ENCODE measurements at regions not wholly inside any gene's neighbourhood (a gene's known extent, or its start where the extent isn't known, plus 50 kb on each side); places are given as distances from the start of the nearest gene placed in this dataset.
"Not testable (repeated sequence)": the region's sequence is repeated elsewhere in the genome, so short reads cannot be mapped to it uniquely, and the experiment has no call there.

DNA sequence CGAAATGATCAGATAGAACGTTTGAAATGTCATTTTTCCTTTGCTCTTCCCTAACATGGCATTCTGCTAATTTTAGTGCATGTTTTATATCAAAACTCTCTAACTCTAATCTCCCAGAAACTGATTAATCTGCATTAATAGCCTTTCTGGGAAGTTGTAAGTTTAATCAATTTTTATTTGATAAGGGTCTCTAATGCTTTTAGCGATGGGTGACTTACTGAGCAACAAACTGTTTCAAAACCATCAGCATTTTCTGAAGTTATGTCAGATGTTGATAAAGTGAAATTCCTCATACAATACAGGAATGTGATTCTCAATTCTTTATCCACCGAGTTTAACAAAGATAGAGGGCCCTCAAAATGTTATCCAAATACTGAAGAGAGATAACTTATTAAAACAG is 431.6 kb upstream of the CXADR start:
- no peaks in the 10 kb centered on the region for H3K27me3 Mint-ChIP-seq (ENCODE audit: low read depth)
- no peaks in the 10 kb centered on the region for H3K36me3 Mint-ChIP-seq (ENCODE audit: low read depth)
- DNase-seq = no peak
- no peak overlapping the region for H3K27ac Mint-ChIP-seq
- CTCF ChIA-PET = no interaction called here
- H3K4me3 Mint-ChIP-seq = no peak overlapping the region
- intact Hi-C loops (cut with micrococcal nuclease) = no loop called here
- no peaks in the 10 kb centered on the region for H3K9me3 Mint-ChIP-seq
- no peaks in the 10 kb centered on the region for H3K4me1 Mint-ChIP-seq (ENCODE audit: low read depth)

DNA sequence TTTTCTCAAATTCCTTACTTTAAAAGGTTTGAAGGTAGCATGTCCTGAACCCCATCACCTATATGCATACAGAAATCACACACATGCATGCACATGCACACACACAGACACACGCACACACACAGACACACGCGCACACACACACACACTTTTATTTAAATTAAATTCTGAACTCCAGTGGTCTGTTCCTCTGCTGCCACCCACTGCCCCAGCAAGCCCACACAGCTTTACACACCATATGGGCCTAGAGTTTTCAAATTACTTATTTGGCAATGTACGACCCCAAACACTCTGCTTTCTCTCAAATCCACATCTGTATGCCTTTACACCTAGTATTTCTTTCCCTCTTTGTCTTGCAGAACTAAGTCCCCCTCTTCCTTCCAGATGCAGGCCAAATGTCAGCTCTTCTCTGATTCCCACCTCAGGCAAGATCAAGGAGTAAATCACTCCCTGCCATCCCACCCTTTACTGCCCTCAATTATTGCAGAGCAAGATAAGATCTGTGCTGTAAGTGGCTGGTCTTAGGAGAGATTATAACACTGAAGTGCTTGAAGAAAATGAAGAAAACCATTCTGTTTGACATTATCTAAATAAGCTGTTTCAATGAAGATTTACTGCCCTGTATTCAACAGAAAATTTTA is 429.9 kb upstream of the CXADR start:
- intact Hi-C loops (cut with micrococcal nuclease) = no loop called here
- no peak for DNase-seq
- Mint-ChIP-seq H3K36me3 (ENCODE audit: low read depth) (no peaks in the 10 kb centered on the region), H3K4me1 (ENCODE audit: low read depth) (no peaks in the 10 kb centered on the region), H3K4me3 (no peak overlapping the region), H3K9me3 (no peaks in the 10 kb centered on the region), H3K27me3 (ENCODE audit: low read depth) (no peaks in the 10 kb centered on the region), H3K27ac (no peak overlapping the region)
- CTCF ChIA-PET = no interaction called here

DNA sequence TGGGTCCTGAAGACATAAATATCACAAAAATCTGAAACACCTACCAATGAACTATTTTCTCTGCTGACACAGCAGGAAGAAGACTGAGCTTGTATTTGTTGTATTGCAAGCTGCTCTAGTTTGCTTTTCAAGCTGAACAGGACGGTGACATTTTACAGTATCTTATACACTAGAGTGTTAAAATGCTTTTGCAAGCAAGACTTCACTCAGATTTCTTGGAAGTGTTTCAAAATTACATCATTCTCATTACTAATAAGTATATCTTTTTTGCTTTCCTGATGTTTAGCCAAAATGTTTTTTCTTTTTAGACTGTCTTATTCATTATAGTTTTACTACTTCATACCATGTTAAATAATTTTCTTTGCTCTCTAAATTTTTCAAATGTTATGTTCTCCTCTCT is 427.1 kb upstream of the CXADR start:
- Mint-ChIP-seq H3K36me3 (ENCODE audit: low read depth) (no peaks in the 10 kb centered on the region), H3K4me1 (ENCODE audit: low read depth) (no peaks in the 10 kb centered on the region), H3K27me3 (ENCODE audit: low read depth) (peaks cover 2% of the 10 kb centered on the region), H3K27ac (no peak overlapping the region), H3K4me3 (no peak overlapping the region), H3K9me3 (peaks cover 3% of the 10 kb centered on the region)
- no peak for DNase-seq
- intact Hi-C loops (cut with micrococcal nuclease) = no loop called here
- CTCF ChIA-PET = interaction anchor here (0.6 kb wide), 1 partner anchor 500 kb away, joined by 3 read pairs; no protein-coding TSS in a partner anchor

DNA sequence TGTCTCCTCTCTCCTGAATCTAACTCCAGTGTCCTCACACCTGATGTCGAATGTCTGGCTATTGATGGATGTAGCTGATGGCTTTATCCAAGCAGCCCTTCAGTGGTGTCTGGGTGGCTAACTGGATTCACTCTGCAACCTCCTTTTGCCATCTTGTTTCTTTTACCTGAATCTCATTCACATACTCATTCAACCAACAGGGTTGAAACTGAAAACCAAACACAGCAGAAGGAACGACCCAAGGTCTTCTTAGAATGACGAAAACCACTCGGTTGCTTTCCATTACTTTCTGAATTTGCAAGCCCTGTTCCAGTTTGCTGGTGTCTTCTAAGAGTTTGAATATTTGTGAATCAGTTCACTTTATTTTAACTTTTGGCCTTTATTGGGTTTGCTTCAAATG is 424.3 kb upstream of the CXADR start:
- H3K4me3 Mint-ChIP-seq = no peak overlapping the region
- intact Hi-C loops (cut with micrococcal nuclease) = no loop called here
- peaks cover 3% of the 10 kb centered on the region for H3K9me3 Mint-ChIP-seq
- CTCF ChIA-PET = no interaction called here
- no peaks in the 10 kb centered on the region for H3K4me1 Mint-ChIP-seq (ENCODE audit: low read depth)
- DNase-seq = no peak
- H3K27me3 Mint-ChIP-seq (ENCODE audit: low read depth) = peaks cover 2% of the 10 kb centered on the region
- no peak overlapping the region for H3K27ac Mint-ChIP-seq
- no peaks in the 10 kb centered on the region for H3K36me3 Mint-ChIP-seq (ENCODE audit: low read depth)

DNA sequence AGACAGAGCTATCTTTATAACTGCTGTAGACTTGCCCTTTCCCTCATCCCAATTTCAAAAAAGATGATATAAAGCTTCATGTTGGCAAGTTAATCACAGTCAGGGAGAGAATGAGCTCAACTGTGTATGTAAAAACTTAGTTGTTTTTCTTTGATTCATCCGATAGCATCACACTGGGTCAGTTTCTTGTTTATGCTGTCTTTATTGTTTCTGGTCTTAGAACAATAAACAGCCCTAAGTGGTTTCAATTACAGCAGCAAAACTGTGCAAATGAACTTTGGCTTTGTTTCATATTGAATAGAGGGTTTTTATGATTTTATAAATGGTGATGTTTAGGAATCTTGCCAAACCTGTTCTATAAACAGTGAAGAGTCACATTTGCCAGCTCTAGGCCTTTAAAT is 423.8 kb upstream of the CXADR start:
- H3K27ac Mint-ChIP-seq = no peak overlapping the region
- H3K4me3 Mint-ChIP-seq = no peak overlapping the region
- CTCF ChIA-PET = no interaction called here
- DNase-seq = no peak
- peaks cover 2% of the 10 kb centered on the region for H3K27me3 Mint-ChIP-seq (ENCODE audit: low read depth)
- intact Hi-C loops (cut with micrococcal nuclease) = no loop called here
- H3K9me3 Mint-ChIP-seq = peaks cover 3% of the 10 kb centered on the region
- H3K36me3 Mint-ChIP-seq (ENCODE audit: low read depth) = no peaks in the 10 kb centered on the region
- H3K4me1 Mint-ChIP-seq (ENCODE audit: low read depth) = no peaks in the 10 kb centered on the region

DNA sequence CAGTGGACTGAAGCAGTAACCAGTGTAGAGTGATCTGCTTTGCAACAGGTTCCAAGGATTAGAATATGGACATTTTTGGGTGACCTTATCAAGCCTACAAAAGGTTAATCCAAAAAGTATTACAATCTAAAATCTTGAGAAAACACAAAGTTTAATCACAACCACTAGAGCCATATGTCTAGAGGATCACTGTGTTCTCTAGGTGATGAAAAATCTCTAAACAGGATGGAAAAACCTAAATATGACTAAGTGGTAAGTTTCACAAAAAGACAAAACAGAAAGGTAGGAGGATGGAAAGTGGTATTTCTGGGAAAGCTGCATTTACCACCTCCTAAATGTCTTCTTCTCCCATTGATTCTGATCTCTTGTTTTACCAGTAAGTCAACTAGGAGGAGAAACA is 411.1 kb upstream of the CXADR start:
- no peak overlapping the region for H3K4me3 Mint-ChIP-seq

DNA sequence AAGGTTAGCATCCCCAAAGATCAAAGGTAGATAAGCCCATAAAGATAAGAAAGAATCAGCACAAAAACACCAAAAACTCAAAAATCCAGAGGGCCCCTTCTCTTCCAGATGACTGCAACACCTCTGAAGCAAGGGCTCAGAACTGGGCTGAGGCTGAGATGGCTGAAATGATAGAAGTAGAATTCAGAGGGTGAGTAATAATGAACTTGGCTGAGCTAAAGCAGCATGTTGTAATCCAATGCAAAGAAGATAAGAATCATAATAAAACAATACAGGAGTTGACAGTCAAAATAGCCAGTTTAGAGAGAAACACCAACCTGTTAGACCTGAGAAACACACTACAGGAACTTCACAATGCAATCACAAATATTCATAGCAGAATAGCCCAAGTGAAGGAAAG is 406.9 kb upstream of the CXADR start:
- CTCF ChIA-PET = no interaction called here

More for the DNA sequence above, 411.1 kb upstream of the CXADR start:
- intact Hi-C loops (cut with micrococcal nuclease) = no loop called here
- CTCF ChIA-PET = no interaction called here
- no peaks in the 10 kb centered on the region for H3K36me3 Mint-ChIP-seq (ENCODE audit: low read depth)
- no peak overlapping the region for H3K27ac Mint-ChIP-seq
- peaks cover 6% of the 10 kb centered on the region for H3K9me3 Mint-ChIP-seq
- no peaks in the 10 kb centered on the region for H3K4me1 Mint-ChIP-seq (ENCODE audit: low read depth)
- no peaks in the 10 kb centered on the region for H3K27me3 Mint-ChIP-seq (ENCODE audit: low read depth)
- no peak for DNase-seq

DNA sequence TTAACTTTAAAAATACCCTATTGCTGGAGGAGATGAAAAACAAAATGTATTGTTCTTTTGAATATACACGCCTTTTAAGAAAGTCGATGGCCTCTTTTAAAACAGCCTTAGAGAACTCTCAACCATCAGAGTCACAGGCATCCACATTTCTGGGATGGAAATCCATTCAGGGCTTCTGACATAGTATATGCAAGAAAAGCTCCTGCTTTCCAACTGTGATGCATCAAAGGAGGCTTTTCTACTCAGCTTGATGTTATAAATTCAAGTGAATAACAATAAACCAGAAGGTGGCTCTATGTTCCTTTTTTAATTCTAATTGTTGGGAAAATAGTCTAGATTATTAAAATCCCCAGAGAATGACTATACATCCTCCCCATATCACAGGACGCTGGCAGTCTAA is 398.8 kb upstream of the CXADR start:
- H3K27me3 Mint-ChIP-seq (ENCODE audit: low read depth) = no peaks in the 10 kb centered on the region
- intact Hi-C loops (cut with micrococcal nuclease) = no loop called here
- no peaks in the 10 kb centered on the region for H3K4me1 Mint-ChIP-seq (ENCODE audit: low read depth)
- H3K27ac Mint-ChIP-seq = no peak overlapping the region
- H3K36me3 Mint-ChIP-seq (ENCODE audit: low read depth) = no peaks in the 10 kb centered on the region
- no peak overlapping the region for H3K4me3 Mint-ChIP-seq
- CTCF ChIA-PET = interaction anchor here (0.6 kb wide), 1 partner anchor 471 kb away, joined by 3 read pairs; no protein-coding TSS in a partner anchor
- no peaks in the 10 kb centered on the region for H3K9me3 Mint-ChIP-seq
- DNase-seq = no peak

More for the DNA sequence above, 406.9 kb upstream of the CXADR start:
- no peak overlapping the region for H3K4me3 Mint-ChIP-seq
- no peaks in the 10 kb centered on the region for H3K36me3 Mint-ChIP-seq (ENCODE audit: low read depth)
- H3K9me3 Mint-ChIP-seq = peaks cover 9% of the 10 kb centered on the region
- H3K4me1 Mint-ChIP-seq (ENCODE audit: low read depth) = no peaks in the 10 kb centered on the region
- DNase-seq = no peak
- intact Hi-C loops (cut with micrococcal nuclease) = no loop called here
- no peak overlapping the region for H3K27ac Mint-ChIP-seq
- H3K27me3 Mint-ChIP-seq (ENCODE audit: low read depth) = no peaks in the 10 kb centered on the region

DNA sequence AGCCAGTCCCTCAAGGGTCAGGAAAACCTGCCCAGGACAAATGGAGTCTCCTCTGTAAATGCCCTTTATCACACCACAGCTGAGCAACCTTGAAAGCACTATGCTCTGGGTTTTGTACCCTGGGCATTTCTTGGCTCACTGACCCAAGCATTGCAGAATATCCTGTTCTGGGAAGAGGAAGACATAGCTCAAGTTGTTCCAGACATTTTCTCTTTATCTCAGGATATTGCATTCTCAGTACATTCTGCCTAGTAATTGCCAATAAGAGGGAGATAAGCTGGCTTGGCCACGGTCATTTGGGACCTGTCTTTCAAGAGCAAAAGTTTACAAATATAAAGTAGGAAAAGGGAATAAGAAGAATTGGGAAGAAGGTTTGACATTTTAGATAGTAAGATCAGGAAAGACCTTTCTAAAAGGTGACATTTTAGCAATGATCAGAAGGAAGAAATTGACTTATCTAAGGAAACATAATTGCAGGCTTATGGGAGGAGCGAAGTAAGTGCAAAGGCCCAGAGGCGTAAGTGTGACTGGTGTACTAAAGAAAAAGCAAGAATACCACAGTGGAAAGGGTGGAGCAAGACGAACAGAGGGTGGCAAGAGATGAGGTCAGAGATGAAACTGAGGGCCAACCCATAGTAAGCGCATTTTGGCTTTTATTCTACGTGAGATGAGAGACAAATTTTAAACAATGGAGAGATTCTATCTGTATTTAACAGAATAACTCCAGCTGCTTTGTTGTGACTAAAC is 394.0 kb upstream of the CXADR start:
- CTCF ChIA-PET = no interaction called here
- H3K4me3 Mint-ChIP-seq = no peak overlapping the region
- peaks cover 3% of the 10 kb centered on the region for H3K9me3 Mint-ChIP-seq
- H3K27me3 Mint-ChIP-seq (ENCODE audit: low read depth) = no peaks in the 10 kb centered on the region
- H3K36me3 Mint-ChIP-seq (ENCODE audit: low read depth) = no peaks in the 10 kb centered on the region
- no peak overlapping the region for H3K27ac Mint-ChIP-seq
- no peaks in the 10 kb centered on the region for H3K4me1 Mint-ChIP-seq (ENCODE audit: low read depth)
- DNase-seq = no peak
- intact Hi-C loops (cut with micrococcal nuclease) = no loop called here

DNA sequence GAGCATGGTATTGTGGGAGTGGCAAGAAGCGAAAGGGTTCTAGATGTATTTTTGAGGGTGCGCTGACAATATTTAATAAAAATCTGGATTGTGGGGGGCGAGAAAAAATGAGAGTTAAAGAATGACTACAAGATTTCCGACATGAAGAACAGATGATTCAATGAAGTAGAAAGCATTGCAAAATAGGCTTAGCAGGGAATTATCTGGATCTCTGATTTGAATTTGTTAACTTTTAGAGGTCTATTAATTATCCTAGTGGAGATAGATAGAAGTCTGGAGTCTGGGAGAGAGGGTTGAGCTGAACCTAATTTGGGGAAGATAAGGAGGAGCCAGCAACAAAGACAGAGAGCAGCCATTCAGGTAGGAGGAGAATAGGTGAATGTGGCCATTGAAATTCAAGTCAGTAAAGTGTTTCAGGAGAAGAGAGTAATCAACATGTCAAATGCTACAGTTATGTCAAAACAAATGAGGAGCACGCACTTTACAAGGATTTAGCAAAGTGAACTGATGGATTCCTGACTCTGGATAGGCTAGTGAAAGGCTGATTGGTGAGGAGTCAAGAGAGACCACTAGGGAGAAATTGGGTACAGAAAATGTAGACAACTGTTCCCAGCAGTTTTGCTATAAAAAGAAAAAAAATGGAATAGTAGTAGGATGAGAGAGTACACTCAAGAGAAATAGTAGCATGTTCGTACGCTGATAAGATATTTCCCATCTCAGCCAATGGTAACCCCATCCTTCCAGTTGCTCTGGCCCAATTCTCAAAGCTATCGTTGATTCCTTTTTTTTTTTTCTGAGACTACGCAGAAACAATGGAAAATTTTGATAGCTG is 393.2 kb upstream of the CXADR start:
- CTCF ChIA-PET = no interaction called here
- Mint-ChIP-seq H3K4me1 (ENCODE audit: low read depth) (no peaks in the 10 kb centered on the region), H3K4me3 (no peak overlapping the region), H3K27me3 (ENCODE audit: low read depth) (no peaks in the 10 kb centered on the region), H3K9me3 (peaks cover 3% of the 10 kb centered on the region), H3K27ac (no peak overlapping the region), H3K36me3 (ENCODE audit: low read depth) (no peaks in the 10 kb centered on the region)
- DNase-seq = no peak
- intact Hi-C loops (cut with micrococcal nuclease) = no loop called here

DNA sequence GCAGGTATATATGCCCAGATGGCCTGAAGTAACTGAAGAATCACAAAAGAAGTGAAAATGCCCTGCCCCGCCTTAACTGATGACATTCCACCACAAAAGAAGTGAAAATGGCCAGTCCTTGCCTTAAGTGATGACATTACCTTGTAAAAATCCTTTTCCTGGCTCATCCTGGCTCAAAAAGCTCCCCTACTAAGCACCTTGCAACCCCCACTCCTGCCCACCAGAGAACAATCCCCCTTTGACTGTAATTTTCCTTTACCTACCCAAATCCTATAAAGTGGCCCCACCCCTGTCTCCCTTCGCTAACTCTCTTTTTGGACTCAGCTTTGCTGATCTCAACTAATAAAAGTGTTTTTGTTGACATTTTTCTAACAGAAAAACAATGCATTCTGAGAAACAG is 385.4 kb upstream of the CXADR start:
- H3K9me3 Mint-ChIP-seq; intact Hi-C loops (cut with micrococcal nuclease); DNase-seq; H3K36me3 Mint-ChIP-seq (ENCODE audit: low read depth); H3K27ac Mint-ChIP-seq; H3K27me3 Mint-ChIP-seq (ENCODE audit: low read depth); H3K4me3 Mint-ChIP-seq; H3K4me1 Mint-ChIP-seq (ENCODE audit: low read depth): not testable (repeated sequence)
- CTCF ChIA-PET = interaction anchor here (1.0 kb wide), 1 partner anchor 24 kb away, joined by 3 read pairs; no protein-coding TSS in a partner anchor

DNA sequence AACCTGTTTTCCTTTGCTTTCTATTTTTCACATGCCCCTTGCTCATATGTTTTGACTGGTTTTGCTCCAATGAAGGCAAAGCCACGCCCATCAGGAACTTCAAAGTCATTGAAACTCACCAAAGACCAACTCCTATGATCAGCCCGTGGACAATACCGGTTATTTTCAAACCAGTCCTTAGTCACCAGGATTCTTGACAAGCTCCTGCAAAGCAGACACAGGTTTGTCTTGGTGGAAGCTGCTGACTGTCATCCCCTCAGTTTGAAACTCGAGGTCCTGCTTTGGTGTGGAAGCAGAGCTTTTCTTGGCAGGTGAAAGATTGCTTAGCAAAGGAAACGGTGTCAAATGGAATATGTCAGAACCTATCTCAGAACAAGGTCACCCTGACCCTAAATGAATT is 384.7 kb upstream of the CXADR start:
- CTCF ChIA-PET = no interaction called here
- Mint-ChIP-seq H3K9me3 (no peaks in the 10 kb centered on the region), H3K36me3 (ENCODE audit: low read depth) (no peaks in the 10 kb centered on the region), H3K4me1 (ENCODE audit: low read depth) (no peaks in the 10 kb centered on the region), H3K4me3 (no peak overlapping the region), H3K27ac (no peak overlapping the region), H3K27me3 (ENCODE audit: low read depth) (no peaks in the 10 kb centered on the region)
- DNase-seq = no peak
- intact Hi-C loops (cut with micrococcal nuclease) = no loop called here
